Keratinocyte (primary cell): ENCODE measurements at regions not wholly inside any gene's neighbourhood (a gene's known extent, or its start where the extent isn't known, plus 50 kb on each side); places are given as distances from the start of the nearest gene placed in this dataset.

Experiments
- DNase-seq: peaks from one replicate; pipeline ENCODE4 v3.0.0-alpha.2; 2011; ENCODE audit warnings: low read depth, missing footprints, low spot score
- FAIRE-seq: peaks from 2 replicates; lab custom pipeline; 2011; peaks lifted over from hg19 to GRCh38; lab: Jason Lieb, UNC
- H2AFZ ChIP-seq: 2 replicates; pipeline ENCODE4 v1.6.0; 2012; ENCODE audit warnings: low read length, control low read depth, inconsistent platforms; ENCODE audit not compliant: control insufficient read depth
- H3K27ac ChIP-seq: 2 replicates; pipeline ENCODE4 v1.5.1; 2011; ENCODE audit warnings: low read length; ENCODE audit not compliant: control insufficient read depth, insufficient read depth
- H3K27me3 ChIP-seq: 3 replicates; pipeline ENCODE4 v1.6.0; 2011; ENCODE audit warnings: low read length; ENCODE audit not compliant: control insufficient read depth, insufficient read depth; ENCODE audit errors: extremely low read depth
- H3K36me3 ChIP-seq, 2 experiments: 2 replicates in 1 of 2; 3 replicates in 1 of 2; pipeline ENCODE4 v1.5.1; 2011; ENCODE audit warnings: low read length in 2 of 2, mild to moderate bottlenecking in 1 of 2; ENCODE audit not compliant: control insufficient read depth in 2 of 2, insufficient read depth in 2 of 2; ENCODE audit errors: extremely low read depth in 1 of 2
- H3K4me1 ChIP-seq: 3 replicates; pipeline ENCODE4 v1.5.1; 2011; ENCODE audit warnings: low read length; ENCODE audit not compliant: control insufficient read depth, insufficient read depth; ENCODE audit errors: extremely low read depth
- H3K4me2 ChIP-seq: 3 replicates; pipeline ENCODE4 v1.6.0; 2011; ENCODE audit warnings: low read depth, low read length; ENCODE audit not compliant: control insufficient read depth, insufficient read depth; ENCODE audit errors: extremely low read depth
- H3K4me3 ChIP-seq, 3 experiments: fragments of 200-600 bp in 1 of 3; sonication (generic) in 1 of 3; 2 replicates in 2 of 3; 3 replicates in 1 of 3; pipeline ENCODE4 v1.5.1; 2011 to 2016; ENCODE audit warnings: low read length in 3 of 3, mild to moderate bottlenecking in 3 of 3, control low read depth in 2 of 3, inconsistent platforms in 1 of 3, low read depth in 1 of 3, mixed read lengths in 1 of 3, mixed run types in 1 of 3, moderate library complexity in 1 of 3; ENCODE audit not compliant: control insufficient read depth in 2 of 3, insufficient read depth in 2 of 3; ENCODE audit errors: extremely low read depth in 1 of 3
- H3K79me2 ChIP-seq: 2 replicates; pipeline ENCODE4 v1.6.0; 2012; ENCODE audit warnings: low read length; ENCODE audit not compliant: control insufficient read depth, insufficient read depth
- H3K9ac ChIP-seq: 3 replicates; pipeline ENCODE4 v1.6.0; 2011; ENCODE audit warnings: low read length; ENCODE audit not compliant: control insufficient read depth, insufficient read depth; ENCODE audit errors: extremely low read depth
- H3K9me1 ChIP-seq: 3 replicates; pipeline ENCODE4 v1.6.0; 2011; ENCODE audit warnings: low read length; ENCODE audit not compliant: control insufficient read depth, insufficient read depth; ENCODE audit errors: extremely low read depth
- H3K9me3 ChIP-seq: 2 replicates; pipeline ENCODE4 v1.5.1; 2012; ENCODE audit warnings: low read depth, low read length; ENCODE audit not compliant: control insufficient read depth
- H4K20me1 ChIP-seq: 3 replicates; pipeline ENCODE4 v1.6.0; 2011; ENCODE audit warnings: low read length; ENCODE audit not compliant: control insufficient read depth, insufficient read depth; ENCODE audit errors: extremely low read depth
- EZH2 ChIP-seq: IDR thresholded peaks from one replicate; pipeline ENCODE4 v1.6.1; 2012; ENCODE audit warnings: inconsistent platforms, mild to moderate bottlenecking, low read length, moderate library complexity
- dilution Hi-C: fragments of 300-500 bp; cut with MboI; formaldehyde crosslinking; loops from one replicate; pipeline ENCODE4 v1.7.0; 2020; ENCODE audit warnings: low sequenced_read_pairs; ENCODE audit not compliant: extremely low pct_ligation_motif_present
- TF ChIP-seq, protein P1 (sequence below), 3 experiments: IDR thresholded peaks in 1 of 3; conservative IDR thresholded peaks in 1 of 3; optimal IDR thresholded peaks in 1 of 3; 2 replicates in 2 of 3; 3 replicates in 1 of 3; pipeline versions ENCODE3 to v1.5.1; 2011; ENCODE audit warnings: low read length in 3 of 3, mild to moderate bottlenecking in 3 of 3, moderate library complexity in 2 of 3, control low read depth in 1 of 3, inconsistent platforms in 1 of 3; ENCODE audit not compliant: insufficient read depth in 2 of 3; ENCODE audit errors: extremely low read depth in 1 of 3

DNA sequence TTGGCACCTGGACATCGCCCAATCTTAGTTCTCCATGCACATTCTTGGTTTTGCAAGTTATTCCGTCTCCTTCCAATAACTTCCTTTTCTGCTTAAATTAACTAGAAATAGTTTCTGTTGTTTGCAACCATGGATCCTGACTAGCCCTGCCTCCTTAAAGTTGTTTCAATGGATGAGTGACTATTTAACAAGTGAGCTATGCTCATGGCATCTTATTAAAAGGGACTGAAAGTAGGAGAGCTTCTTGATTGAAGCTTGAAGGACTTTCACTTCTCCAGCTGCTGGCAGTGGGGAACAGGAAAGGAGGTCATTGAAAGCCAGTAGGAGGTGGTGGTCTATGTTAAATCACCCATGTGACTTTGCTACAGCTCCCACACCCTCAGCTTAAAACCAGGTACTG lies 466.8 kb downstream of the ARHGEF28 start:
- dilution Hi-C loops: no loop called here
- DNase-seq (no peak), FAIRE-seq (no peak)
- Histone ChIP-seq H3K9me3 (no peaks in the 10 kb centered on the region), H3K4me1 (no peaks in the 10 kb centered on the region), H3K4me3 (no peak overlapping the region), H3K27ac (no peak overlapping the region), H3K4me2 (no peak overlapping the region), H3K9me1 (no peaks in the 10 kb centered on the region), H2AFZ (no peak overlapping the region), H4K20me1 (no peaks in the 10 kb centered on the region), H3K79me2 (no peaks in the 10 kb centered on the region), H3K27me3 (no peaks in the 10 kb centered on the region), H3K36me3 (no peaks in the 10 kb centered on the region), H3K9ac (no peak overlapping the region)
- no peak for TF ChIP-seq EZH2
- TF ChIP-seq, protein P1, sequence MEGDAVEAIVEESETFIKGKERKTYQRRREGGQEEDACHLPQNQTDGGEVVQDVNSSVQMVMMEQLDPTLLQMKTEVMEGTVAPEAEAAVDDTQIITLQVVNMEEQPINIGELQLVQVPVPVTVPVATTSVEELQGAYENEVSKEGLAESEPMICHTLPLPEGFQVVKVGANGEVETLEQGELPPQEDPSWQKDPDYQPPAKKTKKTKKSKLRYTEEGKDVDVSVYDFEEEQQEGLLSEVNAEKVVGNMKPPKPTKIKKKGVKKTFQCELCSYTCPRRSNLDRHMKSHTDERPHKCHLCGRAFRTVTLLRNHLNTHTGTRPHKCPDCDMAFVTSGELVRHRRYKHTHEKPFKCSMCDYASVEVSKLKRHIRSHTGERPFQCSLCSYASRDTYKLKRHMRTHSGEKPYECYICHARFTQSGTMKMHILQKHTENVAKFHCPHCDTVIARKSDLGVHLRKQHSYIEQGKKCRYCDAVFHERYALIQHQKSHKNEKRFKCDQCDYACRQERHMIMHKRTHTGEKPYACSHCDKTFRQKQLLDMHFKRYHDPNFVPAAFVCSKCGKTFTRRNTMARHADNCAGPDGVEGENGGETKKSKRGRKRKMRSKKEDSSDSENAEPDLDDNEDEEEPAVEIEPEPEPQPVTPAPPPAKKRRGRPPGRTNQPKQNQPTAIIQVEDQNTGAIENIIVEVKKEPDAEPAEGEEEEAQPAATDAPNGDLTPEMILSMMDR (optimal IDR thresholded peaks at IDR 0.05 in 1 of 3, IDR thresholded peaks at IDR 0.05 in 1 of 3, conservative IDR thresholded peaks at IDR 0.05 in 1 of 3; ENCODE audit: extremely low read depth in 1 of 3, insufficient read depth in 2 of 3, low read length in 3 of 3): no peak

DNA sequence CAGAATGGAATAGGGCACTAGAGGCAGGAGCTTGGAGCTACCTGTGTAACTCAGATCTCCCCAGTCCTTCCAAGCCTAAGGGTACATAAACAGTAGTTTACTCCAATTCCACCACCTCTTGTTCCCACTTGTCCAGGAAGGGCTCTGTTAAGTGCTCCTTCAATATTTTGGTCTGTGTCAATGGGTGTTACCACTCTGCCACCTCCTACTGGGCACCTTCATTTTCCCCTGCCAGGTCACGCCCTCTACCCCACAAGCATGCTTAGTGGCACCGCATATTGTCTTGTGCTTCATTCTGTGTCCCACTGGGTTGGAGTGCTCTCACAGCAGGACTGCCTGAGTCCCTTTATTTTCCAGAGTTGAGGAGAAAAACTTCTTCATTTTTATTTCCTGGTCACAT lies 459.8 kb downstream of the ARHGEF28 start:
- Histone ChIP-seq H2AFZ (no peak overlapping the region), H3K9me3 (no peaks in the 10 kb centered on the region), H3K79me2 (no peaks in the 10 kb centered on the region), H3K9ac (no peak overlapping the region), H3K4me2 (no peak overlapping the region), H3K4me1 (no peaks in the 10 kb centered on the region), H3K36me3 (no peaks in the 10 kb centered on the region), H3K27me3 (no peaks in the 10 kb centered on the region), H3K4me3 (no peak overlapping the region), H4K20me1 (no peaks in the 10 kb centered on the region), H3K27ac (no peak overlapping the region), H3K9me1 (no peaks in the 10 kb centered on the region)
- TF ChIP-seq, protein P1 (optimal IDR thresholded peaks at IDR 0.05 in 1 of 3, IDR thresholded peaks at IDR 0.05 in 1 of 3, conservative IDR thresholded peaks at IDR 0.05 in 1 of 3; ENCODE audit: extremely low read depth in 1 of 3, insufficient read depth in 2 of 3, low read length in 3 of 3): no peak
- TF ChIP-seq EZH2: no peak
- no peak for FAIRE-seq
- dilution Hi-C loops: no loop called here
- no peak for DNase-seq
